PFSK-1 (cell line): ENCODE measurements at regions not wholly inside any gene's neighbourhood (a gene's known extent, or its start where the extent isn't known, plus 50 kb on each side); places are given as distances from the start of the nearest gene placed in this dataset.

Experiments
- FOXP2 ChIP-seq: optimal IDR thresholded peaks from 2 replicates; pipeline ENCODE3; 2011; ENCODE audit warnings: borderline replicate concordance, control low read depth, inconsistent platforms; ENCODE audit not compliant: insufficient read depth; ENCODE audit errors: extremely low read length, extremely low read depth
- POLR2AphosphoS5 ChIP-seq: IDR thresholded peaks from 2 replicates; pipeline ENCODE4 v1.6.1; 2012; ENCODE audit warnings: low read depth, mild to moderate bottlenecking, control low read depth, low read length, moderate library complexity
- REST ChIP-seq, 2 experiments: IDR thresholded peaks; 2 replicates each; pipeline versions ENCODE4 v1.6.1 to v1.8.0; 2011 to 2012; ENCODE audit warnings: low read depth in 2 of 2, low read length in 2 of 2, control low read depth in 1 of 2, inconsistent platforms in 1 of 2, mild to moderate bottlenecking in 1 of 2, moderate library complexity in 1 of 2; ENCODE audit not compliant: insufficient read depth in 1 of 2
- SIN3A ChIP-seq: IDR thresholded peaks from 2 replicates; pipeline ENCODE4 v1.6.1; 2012; ENCODE audit warnings: mild to moderate bottlenecking, low read length, moderate library complexity, borderline replicate concordance; ENCODE audit not compliant: insufficient read depth
- TAF1 ChIP-seq: IDR thresholded peaks from 2 replicates; pipeline ENCODE4 v1.6.1; 2012; ENCODE audit warnings: low read length, control low read depth, borderline replicate concordance; ENCODE audit not compliant: insufficient read depth

GRCh38 chr22:49601614-49602321, 225.9 kb downstream of the BRD1 start:
- no peak for TF ChIP-seq POLR2AphosphoS5
- no peak for TF ChIP-seq REST (IDR thresholded peaks at IDR 0.05; ENCODE audit: insufficient read depth in 1 of 2, low read depth in 2 of 2, low read length in 2 of 2)
- TF ChIP-seq TAF1 = no peak
- TF ChIP-seq SIN3A = no peak
- no peak for TF ChIP-seq FOXP2
